Fibroblast of mammary gland (primary cell): ENCODE measurements at regions not wholly inside any gene's neighbourhood (a gene's known extent, or its start where the extent isn't known, plus 50 kb on each side); places are given as distances from the start of the nearest gene placed in this dataset.

Source experiments
- DNase-seq: peaks from one replicate; pipeline ENCODE4 v3.0.0-alpha.2; 2010; ENCODE audit warnings: low read depth
- H3K4me3 ChIP-seq: 2 replicates; pipeline ENCODE4 v1.5.1; 2011; ENCODE audit warnings: low read depth, mild to moderate bottlenecking, low read length, moderate library complexity; ENCODE audit not compliant: control insufficient read depth
- CTCF ChIP-seq: conservative IDR thresholded peaks from 2 replicates; pipeline ENCODE4 v1.5.1; 2011; ENCODE audit warnings: low read depth, low read length, inconsistent platforms; ENCODE audit not compliant: control insufficient read depth, insufficient read depth

DNA sequence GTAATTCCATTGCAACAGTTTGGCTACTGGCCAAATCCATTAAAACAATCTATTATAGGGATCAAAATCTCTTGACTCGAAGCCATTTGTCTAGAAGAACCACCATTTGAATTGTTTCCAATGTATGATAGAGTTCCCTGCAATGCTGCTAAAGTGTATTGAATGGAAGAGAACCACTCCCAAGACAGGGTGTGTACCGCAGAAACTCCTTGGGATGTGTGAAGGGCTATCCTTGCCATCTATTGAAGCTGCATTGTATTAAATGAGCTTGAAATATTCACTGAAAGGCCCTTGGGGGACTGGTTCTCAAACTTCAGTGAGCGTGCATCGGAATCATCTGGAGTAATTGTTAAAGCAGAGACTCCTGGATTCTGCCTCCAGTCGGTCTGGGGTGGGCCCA, 260.4 kb upstream of the MEIS1 start:
- no peak overlapping the region for H3K4me3 ChIP-seq
- TF ChIP-seq CTCF, result no peak
- DNase-seq, result no peak

DNA sequence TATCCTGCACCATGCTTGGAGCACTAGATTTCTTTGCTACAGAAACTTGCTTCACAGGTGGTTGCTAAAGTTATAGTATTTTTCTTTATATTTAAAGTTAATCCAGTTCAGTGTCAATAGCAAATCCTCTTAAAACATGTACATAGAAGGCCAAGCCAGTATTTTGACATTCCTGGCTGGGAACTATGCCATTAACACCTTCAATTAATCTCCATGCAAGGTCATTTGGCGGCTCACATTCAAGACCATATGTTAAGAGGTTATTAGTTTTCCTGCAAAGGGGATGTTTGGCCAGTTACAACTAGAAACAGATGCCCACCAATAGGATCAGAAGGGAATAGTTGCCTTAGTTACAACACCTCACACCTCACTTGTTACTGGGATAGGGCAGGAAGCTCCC, 261.3 kb upstream of the MEIS1 start:
- TF ChIP-seq CTCF, result no peak
- no peak for DNase-seq
- H3K4me3 ChIP-seq, result no peak overlapping the region

GRCh38 chr2:66171530-66171929, 263.4 kb upstream of the MEIS1 start:
- DNase-seq, result no peak
- no peak overlapping the region for H3K4me3 ChIP-seq
- no peak for TF ChIP-seq CTCF

DNA sequence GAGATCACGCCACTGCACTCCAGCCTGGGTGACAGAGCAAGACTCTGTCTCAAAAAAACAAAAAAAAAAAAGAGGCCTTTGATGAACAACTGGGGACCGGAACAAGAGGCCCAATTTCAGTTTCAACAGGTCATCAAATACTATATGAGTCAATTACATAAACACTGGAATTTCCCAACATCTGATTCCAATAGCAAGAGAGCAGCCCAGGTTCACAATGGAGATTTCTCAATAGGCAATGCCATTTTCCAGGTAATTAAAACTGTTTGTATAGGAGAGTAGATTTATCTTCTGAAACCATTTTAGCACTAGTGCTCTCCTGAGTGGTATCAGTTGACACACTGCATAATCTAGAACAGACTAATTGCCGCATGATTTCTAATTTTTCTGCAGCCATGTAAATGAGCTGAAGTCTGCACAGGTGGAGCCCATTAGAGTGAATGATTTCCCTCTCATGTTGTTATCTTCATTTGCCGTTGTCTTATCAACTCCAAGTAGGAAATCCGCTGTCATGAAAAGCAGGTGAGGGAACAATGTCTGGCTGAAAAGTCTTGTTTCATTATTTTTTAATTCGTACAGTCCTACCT, 264.1 kb upstream of the MEIS1 start:
- no peak for DNase-seq
- no peak overlapping the region for H3K4me3 ChIP-seq
- TF ChIP-seq CTCF, result no peak

DNA sequence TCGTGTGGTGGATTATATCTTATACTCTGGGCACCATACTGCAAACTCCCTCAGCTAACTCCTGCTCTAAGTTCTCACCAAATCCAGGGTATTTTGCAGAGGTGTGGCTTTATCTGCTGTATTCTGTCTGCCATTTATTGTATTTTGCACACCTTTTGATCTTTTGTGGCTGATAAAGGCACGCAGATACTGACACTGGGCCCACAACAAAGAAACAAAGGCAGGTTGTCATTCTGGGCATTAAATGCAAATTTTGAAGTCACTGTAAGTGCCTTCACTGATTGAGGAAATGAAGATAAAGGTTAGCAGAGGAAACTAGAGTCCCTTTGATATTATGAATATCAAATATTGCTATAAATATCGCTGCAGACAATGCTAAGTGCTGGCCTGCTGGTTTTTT, 265.8 kb upstream of the MEIS1 start:
- no peak for TF ChIP-seq CTCF

GRCh38 chr2:66164470-66164869, 270.5 kb upstream of the MEIS1 start:
- H3K4me3 ChIP-seq, result no peak overlapping the region
- no peak for DNase-seq
- no peak for TF ChIP-seq CTCF

More for the DNA sequence above, 265.8 kb upstream of the MEIS1 start:
- no peak overlapping the region for H3K4me3 ChIP-seq
- no peak for DNase-seq

DNA sequence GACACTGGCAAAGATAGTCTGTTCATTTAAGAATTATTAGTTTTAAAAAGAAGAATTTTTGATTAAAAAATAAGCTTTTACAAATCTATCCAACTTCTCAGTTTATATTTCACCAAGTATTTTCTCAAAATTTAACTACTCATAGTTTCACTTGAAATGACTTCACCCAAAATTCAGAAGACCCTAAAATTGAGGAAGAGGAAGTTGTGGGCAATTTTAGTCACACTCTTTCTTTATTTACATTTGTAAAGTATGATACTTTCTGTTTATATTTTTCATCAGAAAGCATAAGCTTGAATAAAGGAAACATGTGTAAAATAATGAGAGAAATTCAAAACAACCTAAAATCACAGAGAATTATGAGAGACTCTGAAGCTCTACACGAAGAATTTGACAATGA, 278.8 kb upstream of the MEIS1 start:
- no peak for TF ChIP-seq CTCF
- no peak for DNase-seq

More for the DNA sequence above, 278.8 kb upstream of the MEIS1 start:
- no peak overlapping the region for H3K4me3 ChIP-seq
